NB4 (cell line): ENCODE measurements at regions not wholly inside any gene's neighbourhood (a gene's known extent, or its start where the extent isn't known, plus 50 kb on each side); places are given as distances from the start of the nearest gene placed in this dataset.

Experiments used
- POLR2A ChIP-seq: IDR thresholded peaks from 2 replicates; pipeline ENCODE4 v1.6.1; 2011; ENCODE audit warnings: mild to moderate bottlenecking; ENCODE audit not compliant: insufficient read length; ENCODE audit errors: extremely low read depth
- TF ChIP-seq, protein P1 (sequence below): IDR thresholded peaks from one replicate; pipeline ENCODE4 v1.5.1; 2012; ENCODE audit warnings: low read depth, low read length

DNA sequence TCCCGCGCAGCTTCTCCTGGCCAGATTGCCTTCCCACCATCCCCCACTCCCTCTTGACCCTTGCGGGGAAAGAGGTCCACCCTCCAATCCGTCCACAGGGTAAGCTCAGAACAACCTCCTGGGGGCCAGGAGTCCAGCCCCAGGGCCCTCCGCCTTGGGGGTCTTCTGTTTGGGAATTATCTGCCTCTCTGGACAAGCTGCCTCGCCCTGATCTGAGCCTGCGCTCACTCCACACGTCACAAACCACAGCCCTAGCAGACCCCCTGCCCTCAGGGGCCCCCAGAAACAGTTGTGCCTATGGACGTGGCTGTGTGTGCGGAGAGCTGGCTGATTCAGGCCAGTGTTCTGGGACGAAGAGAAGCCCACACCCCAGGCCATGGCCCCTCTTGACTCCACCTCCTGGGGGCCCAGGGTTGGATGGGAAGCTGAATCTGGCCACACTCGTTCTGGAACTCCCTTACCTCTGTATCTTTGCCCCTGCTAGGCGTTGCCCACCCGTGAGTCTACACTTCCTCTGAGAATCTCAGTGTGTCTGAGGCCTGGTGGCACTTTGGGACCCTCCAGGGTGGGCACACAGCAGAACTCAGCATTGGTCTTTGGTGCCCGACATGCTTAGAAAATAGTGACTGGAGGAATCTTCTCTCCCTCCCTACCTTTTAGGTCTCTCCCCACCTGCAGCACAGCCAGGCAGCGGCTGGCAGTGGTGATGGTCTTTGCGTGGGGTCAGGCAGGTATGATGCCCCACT, 119.9 kb upstream of the SMURF2 start:
- TF ChIP-seq, protein P1, sequence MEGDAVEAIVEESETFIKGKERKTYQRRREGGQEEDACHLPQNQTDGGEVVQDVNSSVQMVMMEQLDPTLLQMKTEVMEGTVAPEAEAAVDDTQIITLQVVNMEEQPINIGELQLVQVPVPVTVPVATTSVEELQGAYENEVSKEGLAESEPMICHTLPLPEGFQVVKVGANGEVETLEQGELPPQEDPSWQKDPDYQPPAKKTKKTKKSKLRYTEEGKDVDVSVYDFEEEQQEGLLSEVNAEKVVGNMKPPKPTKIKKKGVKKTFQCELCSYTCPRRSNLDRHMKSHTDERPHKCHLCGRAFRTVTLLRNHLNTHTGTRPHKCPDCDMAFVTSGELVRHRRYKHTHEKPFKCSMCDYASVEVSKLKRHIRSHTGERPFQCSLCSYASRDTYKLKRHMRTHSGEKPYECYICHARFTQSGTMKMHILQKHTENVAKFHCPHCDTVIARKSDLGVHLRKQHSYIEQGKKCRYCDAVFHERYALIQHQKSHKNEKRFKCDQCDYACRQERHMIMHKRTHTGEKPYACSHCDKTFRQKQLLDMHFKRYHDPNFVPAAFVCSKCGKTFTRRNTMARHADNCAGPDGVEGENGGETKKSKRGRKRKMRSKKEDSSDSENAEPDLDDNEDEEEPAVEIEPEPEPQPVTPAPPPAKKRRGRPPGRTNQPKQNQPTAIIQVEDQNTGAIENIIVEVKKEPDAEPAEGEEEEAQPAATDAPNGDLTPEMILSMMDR, result no peak
- no peak for TF ChIP-seq POLR2A
